ENCODE measurements at regions not wholly inside any gene's neighbourhood (a gene's known extent, or its start where the extent isn't known, plus 50 kb on each side); places are given as distances from the start of the nearest gene placed in this dataset.
A peak's percentile ranks its signal among the peaks of the same experiment; 100 is the strongest.

- Mint-ChIP-seq H3K36me3 (no peaks in the 10 kb centered on the region), H3K9me3 (no peaks in the 10 kb centered on the region), H3K4me3 (no peak overlapping the region), H3K27me3 (ENCODE audit: low read depth) (no peaks in the 10 kb centered on the region), H3K4me1 (peaks cover 46% of the 10 kb centered on the region), H3K27ac (no peak overlapping the region)
- no peak for DNase-seq (ENCODE audit: low spot score in 2 of 2, unreplicated experiment in 2 of 2)
- no peak for TF ChIP-seq CTCF (IDR thresholded peaks at IDR 0.05; ENCODE audit: unreplicated experiment)
These were observed 80.9 kb upstream of the DOCK9 start for GRCh38 chr13:99058527-99059495.

- no peaks in the 10 kb centered on the region for H3K27me3 Mint-ChIP-seq (ENCODE audit: low read depth)
- DNase-seq (ENCODE audit: low spot score in 2 of 2, unreplicated experiment in 2 of 2), result no peak
- no peaks in the 10 kb centered on the region for H3K36me3 Mint-ChIP-seq
- peaks cover 47% of the 10 kb centered on the region for H3K4me1 Mint-ChIP-seq
- H3K27ac Mint-ChIP-seq, result no peak overlapping the region
- no peak overlapping the region for H3K4me3 Mint-ChIP-seq
- no peaks in the 10 kb centered on the region for H3K9me3 Mint-ChIP-seq
- TF ChIP-seq CTCF (IDR thresholded peaks at IDR 0.05; ENCODE audit: unreplicated experiment), result no peak
These were observed 81.7 kb upstream of the DOCK9 start for GRCh38 chr13:99059498-99060075.

- no peak for TF ChIP-seq CTCF (IDR thresholded peaks at IDR 0.05; ENCODE audit: unreplicated experiment)
- Mint-ChIP-seq H3K36me3 (no peaks in the 10 kb centered on the region), H3K27ac (peak overlapping the region; percentile 4), H3K4me3 (no peak overlapping the region), H3K9me3 (no peaks in the 10 kb centered on the region), H3K27me3 (ENCODE audit: low read depth) (no peaks in the 10 kb centered on the region), H3K4me1 (peaks cover 49% of the 10 kb centered on the region)
- no peak for DNase-seq (ENCODE audit: low spot score in 2 of 2, unreplicated experiment in 2 of 2)
These were observed 83.5 kb upstream of the DOCK9 start for GRCh38 chr13:99061411-99061810.

- H3K9me3 Mint-ChIP-seq, result peaks cover 3% of the 10 kb centered on the region
- H3K36me3 Mint-ChIP-seq, result no peaks in the 10 kb centered on the region
- DNase-seq (ENCODE audit: low spot score in 2 of 2, unreplicated experiment in 2 of 2), result no peak
- no peaks in the 10 kb centered on the region for H3K27me3 Mint-ChIP-seq (ENCODE audit: low read depth)
- no peak overlapping the region for H3K4me3 Mint-ChIP-seq
- TF ChIP-seq CTCF (IDR thresholded peaks at IDR 0.05; ENCODE audit: unreplicated experiment), result no peak
- peaks cover 43% of the 10 kb centered on the region for H3K4me1 Mint-ChIP-seq
- H3K27ac Mint-ChIP-seq, result peak overlapping the region; percentile 64
These were observed 84.7 kb upstream of the DOCK9 start for GRCh38 chr13:99062593-99062992.

- peaks cover 3% of the 10 kb centered on the region for H3K9me3 Mint-ChIP-seq
- no peak for TF ChIP-seq CTCF (IDR thresholded peaks at IDR 0.05; ENCODE audit: unreplicated experiment)
These were observed 85.3 kb upstream of the DOCK9 start for GRCh38 chr13:99063178-99063577.

More at GRCh38 chr13:99063178-99063577, 85.3 kb upstream of the DOCK9 start:
- Mint-ChIP-seq H3K36me3 (no peaks in the 10 kb centered on the region), H3K4me1 (peaks cover 43% of the 10 kb centered on the region), H3K27ac (peak overlapping the region; percentile 64), H3K4me3 (no peak overlapping the region), H3K27me3 (ENCODE audit: low read depth) (no peaks in the 10 kb centered on the region)
- no peak for DNase-seq (ENCODE audit: low spot score in 2 of 2, unreplicated experiment in 2 of 2)

Measured in mesothelial cell of epicardium (in vitro differentiated cells).